MM.1S (cell line): ENCODE measurements at regions not wholly inside any gene's neighbourhood (a gene's known extent, or its start where the extent isn't known, plus 50 kb on each side); places are given as distances from the start of the nearest gene placed in this dataset.

Source experiments
- DNase-seq: peaks from one replicate; pipeline ENCODE4 v3.0.0-alpha.2; 2015
- H2AFZ ChIP-seq: fragments of 300-600 bp; sonication (generic); 2 replicates; pipeline ENCODE4 v1.6.0; 2016; ENCODE audit warnings: antibody characterized with exemption, low read length
- H3F3A ChIP-seq: fragments of 300-600 bp; sonication (generic); 2 replicates; pipeline ENCODE4 v1.6.1; 2016; ENCODE audit warnings: mild to moderate bottlenecking, antibody characterized with exemption, low read length, moderate library complexity, mixed read lengths; ENCODE audit not compliant: insufficient read depth
- H3K27ac ChIP-seq: fragments of 300-600 bp; sonication (generic); 2 replicates; pipeline ENCODE4 v1.5.1; 2016; ENCODE audit warnings: mild to moderate bottlenecking, low read length
- H3K27me3 ChIP-seq: fragments of 300-600 bp; sonication (generic); replicated peaks from 2 replicates; pipeline ENCODE4 v1.6.0; 2016; ENCODE audit warnings: low read length; ENCODE audit not compliant: insufficient read depth
- H3K36me3 ChIP-seq: fragments of 300-600 bp; sonication (generic); replicated peaks from 2 replicates; pipeline ENCODE4 v1.6.1; 2016; ENCODE audit warnings: mild to moderate bottlenecking, low read length, mixed read lengths; ENCODE audit not compliant: insufficient read depth
- H3K4me1 ChIP-seq: fragments of 300-600 bp; sonication (generic); 2 replicates; pipeline ENCODE4 v1.6.1; 2016; ENCODE audit warnings: low read length, mixed read lengths
- H3K4me2 ChIP-seq: fragments of 300-600 bp; sonication (generic); 2 replicates; pipeline ENCODE4 v1.6.0; 2016; ENCODE audit warnings: low read depth, low read length
- H3K4me3 ChIP-seq: fragments of 300-600 bp; sonication (generic); 2 replicates; pipeline ENCODE4 v1.5.1; 2016; ENCODE audit warnings: low read length, mixed read lengths
- H3K79me2 ChIP-seq: fragments of 300-600 bp; sonication (generic); 2 replicates; pipeline ENCODE4 v1.6.1; 2016; ENCODE audit warnings: mixed run types, low read length, mixed read lengths
- H3K9ac ChIP-seq: fragments of 300-600 bp; sonication (generic); 2 replicates; pipeline ENCODE4 v1.6.1; 2016; ENCODE audit warnings: low read length, mixed read lengths
- H3K9me2 ChIP-seq: fragments of 300-600 bp; sonication (generic); replicated peaks from 2 replicates; pipeline ENCODE4 v1.6.1; 2016; ENCODE audit warnings: mild to moderate bottlenecking, low read length, mixed read lengths; ENCODE audit not compliant: insufficient read depth
- H3K9me3 ChIP-seq: fragments of 300-600 bp; sonication (generic); replicated peaks from 2 replicates; pipeline ENCODE4 v1.6.1; 2016; ENCODE audit warnings: mild to moderate bottlenecking, low read length, mixed read lengths; ENCODE audit not compliant: insufficient read depth
- H4K20me1 ChIP-seq: fragments of 300-600 bp; sonication (generic); 2 replicates; pipeline ENCODE4 v1.6.1; 2016; ENCODE audit warnings: mild to moderate bottlenecking, low read length, moderate library complexity, mixed read lengths; ENCODE audit not compliant: insufficient read depth
- CTCF ChIP-seq: fragments of 300-600 bp; sonication (generic); IDR thresholded peaks from 2 replicates; pipeline ENCODE4 v1.5.1; 2016; ENCODE audit warnings: antibody characterized with exemption, low read length, mixed read lengths
- EZH2 ChIP-seq: fragments of 300-600 bp; sonication (generic); optimal IDR thresholded peaks from 2 replicates; pipeline ENCODE3; 2017; ENCODE audit warnings: low read depth, mild to moderate bottlenecking, antibody characterized with exemption, low read length, mixed read lengths
- EZH2phosphoT487 ChIP-seq: fragments of 300-600 bp; sonication (generic); IDR thresholded peaks from 2 replicates; pipeline ENCODE4 v1.6.1; 2018; ENCODE audit warnings: antibody characterized with exemption, low read length

- H3K4me1 ChIP-seq: no peaks in the 10 kb centered on the region
- H3K27ac ChIP-seq: no peak overlapping the region
- H4K20me1 ChIP-seq: no peaks in the 10 kb centered on the region
- H2AFZ ChIP-seq: no peak overlapping the region
- H3K9me3 ChIP-seq: no peaks in the 10 kb centered on the region
- no peaks in the 10 kb centered on the region for H3K36me3 ChIP-seq
- no peak overlapping the region for H3K4me2 ChIP-seq
- H3K9ac ChIP-seq: no peak overlapping the region
- no peak overlapping the region for H3K4me3 ChIP-seq
- no peaks in the 10 kb centered on the region for H3K79me2 ChIP-seq
- no peak for TF ChIP-seq CTCF
- no peak for TF ChIP-seq EZH2
- TF ChIP-seq EZH2phosphoT487: no peak
- no peak for DNase-seq
- no peaks in the 10 kb centered on the region for H3K9me2 ChIP-seq
- H3F3A ChIP-seq: no peaks in the 10 kb centered on the region
- no peaks in the 10 kb centered on the region for H3K27me3 ChIP-seq
Measured at GRCh38 chr9:1267141-1267570, 217.0 kb downstream of the DMRT2 start.

- Histone ChIP-seq H3K9ac (no peak overlapping the region), H3K4me1 (no peaks in the 10 kb centered on the region), H3K27me3 (no peaks in the 10 kb centered on the region), H3F3A (no peaks in the 10 kb centered on the region), H3K27ac (no peak overlapping the region), H3K4me3 (no peak overlapping the region), H3K9me3 (no peaks in the 10 kb centered on the region), H4K20me1 (no peaks in the 10 kb centered on the region), H3K79me2 (no peaks in the 10 kb centered on the region), H3K9me2 (no peaks in the 10 kb centered on the region), H3K36me3 (no peaks in the 10 kb centered on the region), H3K4me2 (no peak overlapping the region), H2AFZ (no peak overlapping the region)
- TF ChIP-seq EZH2phosphoT487 (no peak), EZH2 (no peak), CTCF (no peak)
- DNase-seq: no peak
Measured at GRCh38 chr9:1267581-1267980, 217.4 kb downstream of the DMRT2 start.

- TF ChIP-seq EZH2 (no peak), EZH2phosphoT487 (no peak), CTCF (no peak)
- Histone ChIP-seq H3K9ac (no peak overlapping the region), H2AFZ (no peak overlapping the region), H3K4me2 (no peak overlapping the region), H3K79me2 (no peaks in the 10 kb centered on the region), H3K4me1 (no peaks in the 10 kb centered on the region), H3K9me3 (no peaks in the 10 kb centered on the region), H3K27me3 (no peaks in the 10 kb centered on the region), H4K20me1 (no peaks in the 10 kb centered on the region), H3K4me3 (no peak overlapping the region), H3K9me2 (no peaks in the 10 kb centered on the region), H3K27ac (no peak overlapping the region), H3F3A (no peaks in the 10 kb centered on the region), H3K36me3 (no peaks in the 10 kb centered on the region)
- DNase-seq: no peak
Measured at GRCh38 chr9:1269533-1270315, 219.6 kb downstream of the DMRT2 start.
